ENCODE measurements at regions not wholly inside any gene's neighbourhood (a gene's known extent, or its start where the extent isn't known, plus 50 kb on each side); places are given as distances from the start of the nearest gene placed in this dataset.

- Histone ChIP-seq H3K18ac (ENCODE audit: insufficient read length, low read depth, low read length) (no peak overlapping the region), H2AFZ (ENCODE audit: low read length) (no peak overlapping the region), H2BK120ac (ENCODE audit: low read depth, low read length, poor library complexity, severe bottlenecking) (no peak overlapping the region), H3K9ac (ENCODE audit: extremely low read depth, insufficient read length, low read length) (no peak overlapping the region), H3K27me3 (ENCODE audit: insufficient read depth, low read length) (no peaks in the 10 kb centered on the region), H3K9me3 (ENCODE audit: control insufficient read depth, low read depth, low read length) (no peaks in the 10 kb centered on the region), H4K8ac (replicated peaks; ENCODE audit: insufficient read length, low read depth, low read length) (no peak overlapping the region), H2BK12ac (ENCODE audit: insufficient read length, low read depth, low read length) (no peak overlapping the region), H2AK5ac (ENCODE audit: insufficient read length, low read length) (no peak overlapping the region), H4K91ac (ENCODE audit: insufficient read length, low read depth, low read length) (no peak overlapping the region), H3T11ph (ENCODE audit: low read length) (no peak overlapping the region), H3K79me1 (ENCODE audit: insufficient read depth, low read depth, low read length, poor library complexity, severe bottlenecking) (no peaks in the 10 kb centered on the region), H3K23ac (ENCODE audit: insufficient read length, low read depth, low read length) (no peak overlapping the region), H3K4me1 (ENCODE audit: insufficient read depth, low read length) (no peaks in the 10 kb centered on the region), H3K79me2 (ENCODE audit: insufficient read depth, low read length) (no peaks in the 10 kb centered on the region), H3K23me2 (ENCODE audit: insufficient read length, low read depth, low read length, poor library complexity, severe bottlenecking) (no peaks in the 10 kb centered on the region), H2BK20ac (ENCODE audit: low read depth, low read length, poor library complexity, severe bottlenecking) (no peak overlapping the region), H4K20me1 (ENCODE audit: control insufficient read depth, insufficient read depth, insufficient read length) (no peaks in the 10 kb centered on the region), H2BK5ac (ENCODE audit: insufficient read length, low read length) (no peak overlapping the region), H3K27ac (ENCODE audit: insufficient read length, low read depth, low read length) (no peak overlapping the region), H3K56ac (ENCODE audit: insufficient read length, low read depth, low read length) (no peak overlapping the region), H3K4ac (ENCODE audit: low read depth, low read length) (no peak overlapping the region), H2BK15ac (ENCODE audit: low read depth, low read length) (no peak overlapping the region), H3K14ac (ENCODE audit: insufficient read depth, low read length) (no peak overlapping the region), H3K4me2 (ENCODE audit: insufficient read depth, insufficient read length, low read length) (no peak overlapping the region), H4K5ac (ENCODE audit: insufficient read length, low read depth, low read length) (no peak overlapping the region)
- Mint-ChIP-seq H3K36me3 (ENCODE audit: insufficient read depth in 1 of 3, low read depth in 3 of 3) (no peaks in the 10 kb centered on the region), H3K27me3 (ENCODE audit: low read depth) (no peaks in the 10 kb centered on the region), H3K27ac (no peak overlapping the region), H3K4me1 (no peaks in the 10 kb centered on the region), H3K9me3 (no peaks in the 10 kb centered on the region), H3K4me3 (no peak overlapping the region)
- WGBS (ENCODE audit: extremely low coverage, insufficient read length, low lambda C conversion rate) = no CpG with 5 or more reads among the region's 2 CpGs
- no peak for DNase-seq
- TF ChIP-seq CTCF (conservative IDR thresholded peaks at IDR 0.05) = no peak
Observed at GRCh38 chr18:30455741-30456140, 586.8 kb downstream of the DSC3 start.
